ENCODE measurements at regions not wholly inside any gene's neighbourhood (a gene's known extent, or its start where the extent isn't known, plus 50 kb on each side); places are given as distances from the start of the nearest gene placed in this dataset.

DNA sequence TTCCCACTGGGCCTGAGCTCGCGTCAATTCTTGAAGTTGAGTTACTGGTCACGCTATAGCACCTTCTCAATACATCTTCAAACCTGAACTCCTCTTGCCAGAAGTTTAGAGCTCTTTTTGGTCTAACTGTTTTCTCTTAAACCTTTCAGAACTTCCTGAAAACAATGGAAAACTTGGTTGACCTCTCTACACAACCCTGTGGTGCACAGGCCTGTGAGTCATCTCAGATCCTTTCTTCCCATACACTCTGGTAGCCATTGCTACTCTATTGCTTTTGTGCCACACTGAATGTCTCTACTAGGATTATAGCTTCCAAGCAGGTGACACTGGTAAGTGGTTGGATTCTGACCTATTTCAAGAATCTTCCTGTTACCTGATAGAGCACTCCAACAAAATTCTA, 321.5 kb upstream of the FSIP2 start:
- TF ChIP-seq FOXM1 (IDR thresholded peaks at IDR 0.05; ENCODE audit: borderline replicate concordance, low read depth) = no peak
- TF ChIP-seq TAF1 (IDR thresholded peaks at IDR 0.05; ENCODE audit: low read depth) = no peak
- TF ChIP-seq EP300 (IDR thresholded peaks at IDR 0.05; ENCODE audit: borderline replicate concordance) = no peak
- TF ChIP-seq, protein P1, sequence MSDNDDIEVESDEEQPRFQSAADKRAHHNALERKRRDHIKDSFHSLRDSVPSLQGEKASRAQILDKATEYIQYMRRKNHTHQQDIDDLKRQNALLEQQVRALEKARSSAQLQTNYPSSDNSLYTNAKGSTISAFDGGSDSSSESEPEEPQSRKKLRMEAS (IDR thresholded peaks at IDR 0.05) = no peak
- TF ChIP-seq NFIC (IDR thresholded peaks at IDR 0.05) = no peak
- TF ChIP-seq, protein P2, sequence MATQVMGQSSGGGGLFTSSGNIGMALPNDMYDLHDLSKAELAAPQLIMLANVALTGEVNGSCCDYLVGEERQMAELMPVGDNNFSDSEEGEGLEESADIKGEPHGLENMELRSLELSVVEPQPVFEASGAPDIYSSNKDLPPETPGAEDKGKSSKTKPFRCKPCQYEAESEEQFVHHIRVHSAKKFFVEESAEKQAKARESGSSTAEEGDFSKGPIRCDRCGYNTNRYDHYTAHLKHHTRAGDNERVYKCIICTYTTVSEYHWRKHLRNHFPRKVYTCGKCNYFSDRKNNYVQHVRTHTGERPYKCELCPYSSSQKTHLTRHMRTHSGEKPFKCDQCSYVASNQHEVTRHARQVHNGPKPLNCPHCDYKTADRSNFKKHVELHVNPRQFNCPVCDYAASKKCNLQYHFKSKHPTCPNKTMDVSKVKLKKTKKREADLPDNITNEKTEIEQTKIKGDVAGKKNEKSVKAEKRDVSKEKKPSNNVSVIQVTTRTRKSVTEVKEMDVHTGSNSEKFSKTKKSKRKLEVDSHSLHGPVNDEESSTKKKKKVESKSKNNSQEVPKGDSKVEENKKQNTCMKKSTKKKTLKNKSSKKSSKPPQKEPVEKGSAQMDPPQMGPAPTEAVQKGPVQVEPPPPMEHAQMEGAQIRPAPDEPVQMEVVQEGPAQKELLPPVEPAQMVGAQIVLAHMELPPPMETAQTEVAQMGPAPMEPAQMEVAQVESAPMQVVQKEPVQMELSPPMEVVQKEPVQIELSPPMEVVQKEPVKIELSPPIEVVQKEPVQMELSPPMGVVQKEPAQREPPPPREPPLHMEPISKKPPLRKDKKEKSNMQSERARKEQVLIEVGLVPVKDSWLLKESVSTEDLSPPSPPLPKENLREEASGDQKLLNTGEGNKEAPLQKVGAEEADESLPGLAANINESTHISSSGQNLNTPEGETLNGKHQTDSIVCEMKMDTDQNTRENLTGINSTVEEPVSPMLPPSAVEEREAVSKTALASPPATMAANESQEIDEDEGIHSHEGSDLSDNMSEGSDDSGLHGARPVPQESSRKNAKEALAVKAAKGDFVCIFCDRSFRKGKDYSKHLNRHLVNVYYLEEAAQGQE (IDR thresholded peaks at IDR 0.05; ENCODE audit: low read depth) = no peak
- TF ChIP-seq CREB1 (IDR thresholded peaks at IDR 0.05; ENCODE audit: low read depth) = no peak
- TF ChIP-seq TEAD4 (IDR thresholded peaks at IDR 0.05) = no peak
- TF ChIP-seq YY1 (IDR thresholded peaks at IDR 0.05; ENCODE audit: low read depth) = no peak

Data from Ishikawa (cell line).